Activated CD4-positive, CD25-positive, alpha-beta regulatory T cell (primary cell): ENCODE measurements at regions not wholly inside any gene's neighbourhood (a gene's known extent, or its start where the extent isn't known, plus 50 kb on each side); places are given as distances from the start of the nearest gene placed in this dataset.
"Not testable (repeated sequence)": the region's sequence is repeated elsewhere in the genome, so short reads cannot be mapped to it uniquely, and the experiment has no call there.

Experiments
- DNase-seq, 4 experiments: peaks; one replicate each; lab custom pipeline; 2025; lab: John Stamatoyannopoulos, UW

DNA sequence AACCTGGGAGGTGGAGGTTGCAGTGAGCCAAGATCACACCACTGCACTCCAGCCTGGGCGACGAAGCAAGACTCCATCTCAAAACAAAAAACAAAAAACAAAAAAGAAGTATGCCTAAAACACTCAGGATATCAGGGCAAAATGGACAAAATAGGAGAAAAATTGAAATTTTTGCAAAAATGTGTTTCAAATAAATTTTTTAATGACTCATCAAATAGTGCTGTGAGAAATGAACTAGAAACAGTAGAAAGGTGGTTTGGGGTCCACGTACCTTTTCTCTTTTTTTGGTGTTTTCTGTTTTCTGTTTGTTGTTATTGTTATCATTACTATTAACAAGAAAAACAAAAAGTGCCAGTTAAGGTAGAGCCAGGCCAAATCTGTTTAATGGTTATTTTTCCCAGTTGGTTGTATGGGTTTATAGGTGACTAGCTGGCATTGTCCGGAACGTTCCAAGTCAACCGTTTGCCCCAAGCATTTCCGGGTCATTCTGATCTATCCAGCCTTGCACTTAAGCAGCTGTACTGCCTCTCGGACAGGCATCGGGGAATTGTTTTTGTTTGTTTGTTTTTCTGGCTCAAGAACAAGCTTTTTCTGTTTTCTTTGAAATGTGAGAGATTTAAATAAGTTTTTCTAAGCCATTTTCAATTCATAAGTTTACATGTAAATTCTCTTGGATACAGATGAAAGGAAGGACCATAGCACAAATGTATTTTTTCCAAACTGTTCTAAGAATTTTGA is 157.0 kb upstream of the NEBL start:
- DNase-seq = no peak

DNA sequence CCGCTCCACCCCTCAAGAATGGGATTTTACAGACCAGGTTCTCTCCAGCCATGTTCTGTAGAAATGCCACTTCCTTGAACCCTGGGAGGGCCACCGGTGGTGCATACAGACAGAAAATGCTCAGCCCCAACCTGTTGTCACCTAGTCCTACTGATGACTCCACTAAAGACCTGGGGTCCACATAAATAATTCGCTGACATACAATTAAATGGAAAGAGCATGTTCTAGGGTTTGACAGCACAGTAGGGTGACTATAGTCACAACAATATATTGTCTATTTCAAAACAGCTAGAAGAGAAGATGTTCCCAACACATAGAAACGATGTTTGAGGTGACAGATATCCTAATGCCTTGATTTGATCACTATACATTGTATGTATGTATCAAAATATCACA is 155.6 kb upstream of the NEBL start:
- DNase-seq = no peak

DNA sequence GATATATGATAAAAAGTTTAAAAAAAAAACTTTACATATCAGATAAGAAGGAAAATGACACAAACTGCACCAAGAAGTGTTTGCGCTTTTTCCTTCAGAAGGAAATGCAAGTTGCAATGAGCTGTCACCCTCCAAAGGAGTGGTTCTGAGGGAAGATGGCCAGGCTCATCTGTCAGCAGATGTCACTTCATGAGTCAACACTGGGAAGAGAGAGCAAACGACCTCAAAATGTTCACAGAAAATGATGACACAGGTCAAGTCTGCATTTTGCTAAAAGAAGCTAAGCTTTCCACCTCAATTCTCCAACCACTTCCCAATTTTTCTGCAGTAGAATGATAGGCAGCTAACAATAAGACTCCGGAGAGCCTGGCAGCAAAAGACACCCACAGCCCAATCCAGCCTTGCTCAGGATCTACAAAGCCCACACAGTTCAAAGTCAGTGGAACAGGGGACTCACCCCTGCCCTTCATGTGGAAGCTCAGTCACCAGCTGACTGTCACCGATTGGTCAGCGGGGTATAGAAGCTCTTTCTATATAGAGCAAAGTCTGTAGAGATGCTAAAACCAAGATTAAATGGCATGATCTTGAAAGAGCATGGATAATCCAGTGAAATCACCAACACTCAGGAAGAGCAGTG is 155.1 kb upstream of the NEBL start:
- DNase-seq = no peak

DNA sequence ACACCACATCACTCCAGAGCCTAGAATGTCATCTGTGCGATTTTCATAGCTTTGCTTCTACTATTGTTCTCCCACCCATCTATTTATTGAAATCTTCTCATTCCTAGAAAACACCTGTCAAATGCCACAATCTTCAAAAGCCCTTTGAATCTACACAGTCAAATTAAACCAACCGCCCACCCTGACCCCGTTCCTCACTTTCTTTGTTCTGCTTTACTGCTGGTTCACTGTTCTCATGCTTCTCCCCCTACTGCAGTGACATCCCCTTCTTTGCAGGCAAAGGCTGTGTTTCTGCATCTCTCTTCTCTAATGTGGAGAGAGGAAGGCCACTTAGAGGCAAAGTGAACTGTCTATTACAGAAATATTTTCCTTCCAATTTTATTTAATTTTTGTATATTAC is 152.4 kb upstream of the NEBL start:
- DNase-seq = no peak

DNA sequence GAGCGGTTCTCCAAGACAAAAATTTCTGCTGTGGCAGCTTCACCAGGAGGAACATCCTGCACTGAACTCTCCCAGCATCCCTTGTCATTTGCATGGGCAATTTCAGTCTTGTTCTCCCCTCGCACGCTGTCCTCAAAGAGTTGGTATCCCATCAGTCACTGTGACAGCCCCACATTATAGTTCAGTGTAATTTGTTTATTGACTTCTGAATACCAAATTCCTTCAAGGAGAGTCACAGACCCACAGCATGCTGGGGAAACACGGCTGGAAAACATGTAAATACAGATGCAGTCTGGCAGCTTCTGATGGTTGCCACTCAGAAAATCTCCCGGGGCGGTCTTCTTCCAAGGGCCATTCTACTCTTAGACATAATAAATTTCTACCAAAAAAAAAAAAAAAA is 151.0 kb upstream of the NEBL start:
- DNase-seq = no peak

DNA sequence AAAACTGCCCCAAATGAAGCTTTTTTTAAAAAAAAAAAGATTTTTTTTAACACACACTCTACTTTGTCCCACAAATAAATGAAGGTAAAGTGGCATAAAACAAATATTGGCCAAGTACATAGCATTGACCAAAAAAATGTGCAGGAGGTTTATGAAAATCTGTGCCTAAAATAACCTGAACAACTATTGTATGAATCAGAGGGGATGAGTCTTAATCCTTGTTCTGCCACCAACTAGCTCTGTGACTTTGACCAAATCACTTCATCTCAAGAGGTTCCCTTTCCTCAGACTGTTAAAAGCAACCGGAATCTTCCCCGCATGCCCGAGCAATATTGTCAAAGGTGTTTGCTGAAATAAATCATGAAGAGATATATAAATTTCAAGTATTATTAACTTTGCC is 150.4 kb upstream of the NEBL start:
- no peak for DNase-seq

DNA sequence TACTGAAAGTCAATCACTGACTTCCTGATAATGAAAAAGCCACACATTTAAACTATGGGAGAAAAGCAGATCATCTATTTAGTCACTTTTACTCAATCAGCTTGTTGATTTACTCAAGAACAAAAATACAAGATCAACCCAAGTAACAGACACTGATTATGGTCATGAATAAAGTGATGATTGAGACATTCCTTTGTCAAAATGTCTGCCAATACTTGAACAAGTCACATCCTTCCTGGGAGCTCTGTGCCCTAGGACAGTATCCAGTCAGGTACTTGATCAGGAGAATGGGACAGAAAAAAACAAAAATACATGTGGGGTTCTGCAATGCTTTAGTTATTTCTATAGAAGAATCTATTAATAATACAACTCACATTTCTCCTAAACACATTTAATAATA is 150.0 kb upstream of the NEBL start:
- no peak for DNase-seq

DNA sequence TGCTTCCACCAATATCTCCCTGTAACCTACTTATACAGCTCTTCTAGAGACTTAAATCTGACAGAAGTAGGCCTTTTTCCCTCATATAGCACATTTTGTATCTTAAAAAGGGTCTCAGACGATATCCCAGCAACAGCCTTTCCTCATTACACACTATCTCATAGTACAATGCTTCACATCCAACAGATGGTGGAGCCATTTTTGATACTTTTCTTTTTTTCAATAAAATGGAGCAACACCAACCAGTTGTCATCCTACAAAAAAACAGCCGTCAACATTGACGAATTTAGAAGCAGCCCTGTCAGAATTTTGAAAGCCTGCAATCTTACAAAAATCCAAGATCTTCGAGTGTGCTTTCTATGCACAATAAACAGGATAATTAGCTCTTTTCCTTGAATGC is 145.9 kb upstream of the NEBL start:
- DNase-seq = no peak

DNA sequence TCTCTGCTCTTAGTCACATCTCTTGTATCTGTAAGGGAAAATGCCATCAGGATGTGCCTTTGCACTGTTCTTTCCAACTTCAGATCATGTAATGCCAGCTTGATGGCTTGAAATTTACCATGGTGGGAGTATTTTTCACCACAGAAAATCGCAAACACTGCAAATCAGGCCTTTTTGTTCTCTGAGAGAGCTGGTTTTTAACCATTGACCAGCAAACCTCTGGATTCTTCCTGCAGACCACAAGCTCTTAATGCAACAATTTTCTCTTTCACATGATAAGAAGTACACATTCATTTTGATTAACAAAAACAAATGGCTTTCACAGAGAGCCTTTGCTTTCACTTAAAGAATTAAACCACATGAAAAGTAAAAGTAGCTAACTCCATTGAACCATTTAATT is 145.4 kb upstream of the NEBL start:
- no peak for DNase-seq

DNA sequence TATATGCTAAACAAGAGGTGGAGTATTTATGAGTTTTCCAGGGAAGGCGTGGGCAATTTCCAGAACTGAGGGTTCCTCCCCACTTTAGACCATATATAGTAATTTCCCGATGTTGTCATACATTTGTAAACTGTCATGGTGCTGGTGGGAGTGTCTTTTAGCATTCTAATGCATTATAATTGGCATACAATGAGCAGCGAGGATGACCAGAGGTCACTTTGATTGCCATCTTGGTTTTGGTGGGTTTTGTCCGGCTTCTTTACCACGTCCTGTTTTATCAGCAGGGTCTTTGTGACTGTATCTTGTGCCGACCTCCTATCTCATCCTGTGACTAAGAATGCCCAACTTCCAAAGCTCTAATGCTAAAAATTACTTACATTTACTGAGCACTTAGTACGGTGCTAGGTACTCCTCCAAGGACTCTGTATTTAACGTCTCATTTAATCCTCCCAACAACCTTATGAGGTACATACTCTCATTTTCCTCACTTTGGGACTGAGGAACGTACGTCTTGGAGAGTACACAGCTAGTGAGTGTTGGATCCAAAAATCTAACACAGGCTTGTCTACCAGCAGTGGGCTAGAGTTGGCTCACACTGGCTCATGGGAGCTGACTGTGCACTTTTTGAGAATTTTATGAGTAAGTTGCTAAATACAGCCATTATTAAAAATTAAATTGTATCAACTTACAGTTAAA is 144.8 kb upstream of the NEBL start:
- DNase-seq = no peak

DNA sequence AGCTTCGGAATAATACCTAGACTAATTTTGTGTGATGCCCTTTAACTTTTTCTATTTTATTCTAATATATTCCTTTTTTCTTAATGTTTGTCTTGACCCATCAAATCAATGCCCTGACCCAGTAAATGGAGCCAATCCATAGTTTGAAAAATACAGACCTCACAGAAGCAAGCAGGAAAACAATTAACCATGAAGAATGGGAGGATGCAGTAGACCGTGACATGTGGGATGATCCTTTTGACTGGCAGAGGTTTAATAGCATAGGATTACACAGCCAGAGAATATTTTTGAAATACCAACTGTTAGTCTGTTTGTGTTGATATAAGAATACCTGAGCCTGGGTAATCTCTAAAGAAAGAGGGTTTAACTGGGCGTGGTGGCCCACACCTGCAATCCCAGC is 142.6 kb upstream of the NEBL start:
- DNase-seq = no peak

DNA sequence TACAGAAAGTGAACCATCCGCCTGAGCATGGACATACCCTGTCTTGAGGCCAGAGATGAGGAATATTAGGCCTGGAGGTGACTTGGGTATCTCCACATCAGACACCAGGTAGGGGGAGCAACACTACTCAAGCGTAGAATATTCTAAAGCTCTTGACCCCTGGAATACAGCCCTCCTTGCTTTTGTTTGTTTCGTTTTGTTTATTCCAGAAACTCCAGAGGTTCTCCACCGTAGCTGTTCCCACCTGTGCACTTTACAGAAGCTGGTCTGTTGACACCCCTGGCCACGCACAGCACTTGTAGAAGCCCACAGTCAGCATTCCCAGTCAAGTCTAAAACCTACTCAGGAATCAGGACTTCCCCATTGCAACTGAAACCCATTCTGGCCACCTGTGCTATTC is 139.6 kb upstream of the NEBL start:
- no peak for DNase-seq

DNA sequence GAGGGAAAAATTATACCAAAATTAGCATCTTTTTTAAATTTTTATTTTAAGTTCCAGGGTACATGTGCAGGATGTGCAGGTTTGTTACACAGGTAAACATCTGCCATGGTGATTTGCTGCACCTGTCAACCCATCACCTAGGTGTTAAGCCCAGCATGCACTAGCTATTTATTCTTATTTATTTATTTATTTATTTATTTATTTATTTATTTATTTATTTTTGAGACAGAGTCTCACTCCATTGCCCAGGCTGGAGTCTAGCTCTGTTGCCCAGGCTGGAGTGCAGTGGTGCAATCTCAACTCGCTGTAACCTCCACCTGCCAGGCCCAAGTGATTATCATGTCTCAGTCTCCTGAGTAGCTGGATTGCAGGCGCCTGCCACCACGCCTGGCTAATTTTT is 137.7 kb upstream of the NEBL start:
- DNase-seq = not testable (repeated sequence)

DNA sequence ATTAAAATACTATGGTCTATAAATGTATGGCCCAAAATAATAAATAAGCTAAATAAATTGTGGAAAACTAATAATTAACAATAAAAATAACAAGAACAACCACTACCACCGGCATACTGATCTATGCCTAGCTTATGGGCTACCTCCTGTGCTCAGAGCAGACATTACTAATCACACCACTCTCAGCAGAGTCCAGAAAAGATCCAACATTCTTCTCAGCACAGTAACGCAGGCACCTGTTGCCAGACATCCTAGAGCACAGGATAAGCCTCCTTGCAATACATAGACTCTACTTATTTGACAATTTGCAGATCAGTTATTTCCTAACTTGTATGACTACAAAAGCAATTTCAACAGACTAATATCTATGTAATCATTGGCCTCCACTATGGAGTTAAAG is 137.1 kb upstream of the NEBL start:
- no peak for DNase-seq

DNA sequence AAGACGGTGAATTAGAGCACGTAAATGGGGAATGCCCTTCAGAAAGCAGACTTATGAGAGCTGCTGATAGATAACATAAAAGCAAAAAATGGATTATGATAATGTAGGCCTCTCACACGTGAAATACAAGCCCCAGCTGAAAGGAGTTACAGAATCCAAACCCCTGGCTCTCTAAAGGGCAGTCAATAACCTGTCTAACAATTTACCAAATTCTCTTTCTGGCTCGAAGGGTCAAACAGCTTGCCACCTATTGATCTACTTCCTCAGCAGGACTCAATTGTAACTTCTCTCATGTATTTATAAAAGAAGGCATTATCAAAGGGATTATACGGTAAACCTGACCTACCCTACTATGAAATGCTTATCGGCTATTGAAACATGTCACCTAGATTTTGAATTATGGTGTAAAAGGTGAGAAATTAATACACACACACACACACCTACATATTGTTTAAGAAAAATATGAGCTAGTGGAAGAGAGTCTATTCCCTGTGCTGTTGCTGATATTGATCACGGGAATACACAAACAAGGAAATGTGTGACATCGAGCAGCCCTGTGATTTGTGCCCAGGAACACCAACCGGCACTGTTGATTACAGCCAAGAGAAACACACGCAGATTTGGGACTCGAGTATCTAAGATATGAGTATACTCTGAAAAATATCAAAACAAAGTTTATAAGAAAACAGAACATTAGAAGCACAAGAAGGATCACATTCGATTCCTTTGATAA is 135.6 kb upstream of the NEBL start:
- DNase-seq = no peak

DNA sequence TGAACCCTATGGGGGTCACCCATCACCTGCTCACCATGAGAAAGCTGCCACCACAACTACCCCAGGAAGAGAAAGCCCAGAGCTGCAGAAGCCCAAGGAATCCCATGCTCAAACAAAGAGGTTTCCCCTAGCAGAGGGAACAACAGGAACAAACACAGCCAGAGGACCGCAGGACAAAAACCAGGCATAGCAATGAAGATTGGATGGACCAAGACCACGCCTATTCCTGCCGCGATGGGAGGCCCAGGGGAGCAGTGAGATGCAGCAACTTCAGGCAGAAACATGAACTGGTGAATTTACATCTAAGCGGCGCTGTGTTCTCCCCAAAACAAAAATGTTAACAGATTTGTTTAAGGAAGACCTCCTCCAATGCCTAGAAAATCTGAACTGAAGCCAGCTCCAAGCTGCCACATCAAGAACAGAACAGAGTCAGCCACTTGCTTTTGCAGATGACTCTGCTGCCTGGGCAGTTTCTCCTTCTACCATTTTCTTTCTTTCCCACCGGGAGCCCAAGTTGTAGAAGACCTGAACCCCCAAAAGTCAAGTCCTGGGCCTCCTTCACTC is 134.2 kb upstream of the NEBL start:
- DNase-seq = no peak

DNA sequence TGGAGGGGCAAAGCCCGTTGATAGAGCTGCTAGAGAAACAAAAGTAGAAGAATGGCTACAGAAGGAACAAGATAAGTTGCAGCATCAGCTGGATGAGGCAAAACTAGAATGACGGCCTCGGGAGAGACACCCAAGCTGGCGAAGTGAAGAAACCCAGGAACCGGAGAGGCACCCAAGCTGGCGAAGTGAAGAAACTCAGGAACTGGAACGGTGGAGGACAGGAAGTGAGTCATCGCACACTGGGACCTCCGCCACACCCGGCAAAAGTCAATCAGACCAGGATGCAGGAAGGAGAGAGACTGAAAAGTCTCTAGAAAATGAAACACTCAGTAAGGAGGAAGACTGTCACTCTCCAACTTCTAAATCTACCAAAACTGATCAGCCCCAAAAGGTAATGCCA is 133.0 kb upstream of the NEBL start:
- DNase-seq = no peak

DNA sequence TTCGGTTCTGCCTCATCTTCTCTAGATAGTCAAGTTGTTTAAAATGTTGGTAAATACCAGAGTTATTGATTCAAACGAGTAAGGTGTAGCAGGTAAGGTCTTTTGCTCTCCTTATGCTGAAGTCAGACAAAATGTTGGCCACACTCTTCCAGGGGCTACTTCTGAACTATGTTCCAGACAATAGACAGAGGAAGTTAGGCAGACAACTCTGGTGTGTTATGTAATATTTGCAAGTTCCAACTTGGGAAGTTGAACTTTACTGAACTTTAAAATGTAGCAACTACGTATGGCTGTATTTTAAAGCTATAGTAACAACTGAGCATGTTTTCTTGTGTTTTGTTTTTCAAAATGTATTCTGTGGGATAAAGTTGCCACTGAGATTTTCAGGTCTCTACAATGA is 125.7 kb upstream of the NEBL start:
- no peak for DNase-seq

DNA sequence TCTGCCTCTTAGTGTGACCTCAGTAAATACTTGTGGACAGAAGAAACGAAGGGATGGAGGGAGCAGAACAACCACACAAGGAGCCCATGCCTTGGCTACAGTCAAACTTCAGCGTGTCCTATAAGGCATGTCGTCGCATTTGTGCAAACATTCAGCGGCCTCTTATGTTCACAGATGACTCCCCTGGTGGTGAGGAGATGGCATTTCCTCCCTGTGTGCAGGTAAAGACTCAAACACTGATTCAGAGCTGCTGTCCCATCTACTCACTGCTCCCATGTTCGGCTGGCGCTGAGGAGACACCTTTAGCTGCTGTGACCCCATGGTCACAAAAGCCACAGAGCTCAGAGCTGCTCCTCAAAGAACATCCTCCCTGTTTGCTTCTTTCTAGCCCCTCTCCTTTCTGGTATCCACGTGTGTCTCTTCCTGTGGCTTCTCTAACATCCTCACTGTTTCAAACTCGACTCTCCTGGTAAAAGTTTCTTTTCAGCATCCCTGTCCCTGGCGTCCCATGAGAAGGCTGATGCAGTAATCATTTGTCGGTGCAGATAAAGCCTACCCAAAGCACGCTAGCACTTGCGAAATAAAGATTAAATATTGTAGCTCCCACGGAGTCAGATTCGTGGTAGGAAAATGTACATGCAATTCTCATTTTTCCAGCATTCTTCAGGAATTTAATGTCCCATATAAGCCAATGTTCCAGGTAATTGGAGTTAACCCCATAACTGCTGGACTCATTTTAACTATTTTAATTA is 124.9 kb upstream of the NEBL start:
- DNase-seq = no peak

DNA sequence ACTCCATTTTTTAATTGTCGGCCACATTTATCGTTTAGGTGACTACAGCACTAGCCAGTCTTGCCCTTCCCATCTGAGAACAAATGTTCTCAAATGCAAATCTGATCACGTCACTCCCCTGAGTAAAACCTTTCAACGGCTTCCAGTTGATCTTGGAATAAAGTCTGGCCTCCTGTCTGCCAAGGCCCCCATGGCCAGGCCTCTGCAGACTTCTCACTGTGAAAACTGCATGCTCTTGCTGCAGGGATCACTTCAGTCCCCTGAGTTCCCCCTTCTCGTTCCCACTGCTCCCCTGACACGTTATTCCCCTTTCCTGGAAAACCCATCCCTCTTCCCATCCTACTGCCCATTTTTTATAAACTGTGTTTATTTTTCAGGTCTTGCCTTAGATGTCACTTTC is 124.1 kb upstream of the NEBL start:
- no peak for DNase-seq

DNA sequence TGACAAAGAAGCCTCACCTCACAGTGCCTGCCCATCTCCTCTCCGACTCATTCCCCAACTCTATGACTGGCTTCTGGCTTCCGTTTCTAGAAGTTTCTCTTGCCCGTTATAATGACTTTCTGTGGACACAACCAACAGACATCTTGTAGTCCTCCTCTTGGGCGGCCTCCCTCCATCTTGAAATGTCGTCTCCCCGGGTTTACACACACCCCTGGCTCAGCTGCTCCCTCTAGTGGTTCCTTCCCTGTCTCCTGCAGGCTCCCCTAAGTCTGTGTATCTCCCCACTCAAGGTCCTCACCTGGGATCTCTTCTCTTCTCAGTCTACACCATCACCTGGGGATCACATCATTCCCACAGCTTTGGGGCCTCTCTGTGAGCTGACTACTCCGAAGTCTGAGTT is 123.4 kb upstream of the NEBL start:
- no peak for DNase-seq

DNA sequence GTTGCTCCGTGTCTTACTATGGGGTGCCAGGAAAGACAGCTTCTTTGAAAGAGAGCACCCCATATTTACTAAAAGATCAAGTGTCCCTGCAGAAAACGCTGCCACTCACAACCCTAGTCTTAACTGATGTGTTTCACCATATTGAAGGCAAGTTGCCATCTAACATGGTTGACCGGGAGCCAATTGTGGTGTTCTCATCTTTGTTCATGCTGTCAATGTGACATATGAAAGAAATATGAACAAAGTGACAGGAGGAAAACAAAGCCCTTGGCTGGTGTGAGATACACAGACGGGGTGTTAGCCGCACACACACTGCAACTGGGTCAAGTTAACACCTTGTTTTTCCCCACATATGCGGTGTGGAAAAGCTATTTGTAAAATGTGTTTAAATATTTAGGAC is 122.3 kb upstream of the NEBL start:
- no peak for DNase-seq
